Cerebellar nuclear complex (tissue), 1 donor: ENCODE measurements at regions not wholly inside any gene's neighbourhood (a gene's known extent, or its start where the extent isn't known, plus 50 kb on each side); places are given as distances from the start of the nearest gene placed in this dataset.

ENCODE experiments used
- DNase-seq, 2 experiments: peaks; one replicate each; lab custom pipeline; 2025; lab: John Stamatoyannopoulos, UW

GRCh38 chr21:27258742-27259448, 292.0 kb upstream of the ADAMTS5 start:
- no peak for DNase-seq

DNA sequence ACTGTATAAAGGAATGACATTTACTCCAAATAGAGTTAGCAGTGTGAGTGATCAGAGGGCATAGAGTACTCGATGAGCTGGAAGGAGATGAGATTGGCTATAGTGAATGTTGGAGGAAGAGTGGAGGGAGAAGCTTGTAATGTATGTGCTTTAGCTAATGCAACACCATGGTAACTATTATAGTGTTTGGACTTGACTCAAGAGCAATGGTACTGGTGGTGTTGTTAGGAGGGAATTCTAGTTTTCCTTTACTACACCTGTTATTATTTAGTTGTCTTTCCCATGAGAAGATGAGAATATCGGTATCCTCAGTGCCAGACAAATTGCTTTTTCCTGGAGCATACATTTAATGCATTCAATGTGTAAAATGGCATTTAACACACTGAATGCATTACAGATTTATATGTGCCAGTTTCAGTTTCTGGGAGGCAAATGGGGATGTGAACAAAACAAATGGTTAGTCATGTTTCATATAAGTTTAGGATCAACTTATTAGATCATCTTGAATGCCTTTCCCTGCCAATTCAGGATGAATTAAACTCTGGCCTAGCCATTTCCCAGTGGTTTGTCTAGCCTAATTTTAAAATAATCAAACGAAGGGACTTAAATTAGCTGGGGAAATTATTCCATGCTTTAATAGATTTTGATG, 291.1 kb upstream of the ADAMTS5 start:
- DNase-seq = no peak

DNA sequence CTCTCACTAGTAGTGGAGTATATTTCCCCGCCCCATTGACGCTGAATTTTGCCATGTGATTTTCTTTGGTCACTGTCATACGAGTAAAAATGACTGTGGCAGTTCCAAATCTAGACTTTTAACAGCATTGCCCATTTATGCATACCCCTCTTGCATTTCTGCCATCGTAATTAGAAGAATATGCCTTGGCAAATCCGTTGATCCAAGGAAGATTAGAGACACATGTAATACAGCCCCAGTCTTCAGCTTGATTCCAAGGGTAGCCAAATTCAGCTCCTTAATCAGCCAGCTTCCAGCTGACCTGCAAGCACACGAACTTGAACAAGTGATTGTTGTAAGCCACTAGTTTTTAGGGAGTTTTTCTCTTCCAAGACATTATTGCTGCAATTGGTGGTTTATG, 290.3 kb upstream of the ADAMTS5 start:
- DNase-seq = no peak

GRCh38 chr21:27251752-27252151, 284.9 kb upstream of the ADAMTS5 start:
- no peak for DNase-seq

DNA sequence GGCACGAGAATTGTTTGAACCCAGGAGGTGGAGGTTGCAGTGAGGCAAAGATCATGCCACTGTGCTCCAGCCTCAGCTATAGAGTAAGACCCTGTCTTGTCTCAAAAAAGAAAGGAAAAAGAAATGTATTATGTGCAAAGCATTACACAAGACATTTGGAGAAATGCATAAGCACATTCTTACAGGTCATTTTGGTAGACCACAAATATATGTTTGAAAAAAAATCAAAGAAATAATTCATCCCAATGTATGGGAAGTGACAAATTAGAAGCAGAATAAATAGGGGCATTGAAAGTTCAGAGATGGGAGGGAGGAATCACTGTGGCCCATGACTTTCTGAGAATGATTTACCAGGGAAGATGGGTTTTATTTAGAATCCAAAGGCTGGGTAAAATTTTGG, 283.5 kb upstream of the ADAMTS5 start:
- DNase-seq = no peak

GRCh38 chr21:27248814-27249213, 281.9 kb upstream of the ADAMTS5 start:
- DNase-seq = no peak

DNA sequence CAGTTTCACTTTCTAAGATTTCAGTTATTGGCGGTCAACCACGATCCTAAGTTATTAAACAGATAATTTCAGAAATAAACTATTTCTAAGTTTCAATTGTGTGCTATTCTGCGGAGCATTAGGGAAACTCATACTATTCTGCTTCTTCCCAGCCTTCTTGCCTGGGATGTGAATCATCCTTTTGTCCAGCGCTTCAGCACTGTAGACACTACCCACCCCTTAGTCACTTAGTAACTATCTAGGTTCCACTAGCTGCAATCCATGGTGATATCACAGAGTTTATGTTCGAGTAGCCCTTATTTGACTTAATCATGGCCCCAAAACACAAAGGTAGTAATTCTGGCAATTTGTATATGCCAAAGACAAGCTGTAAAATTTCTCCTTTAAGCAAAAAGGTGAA, 279.9 kb upstream of the ADAMTS5 start:
- DNase-seq = no peak

GRCh38 chr21:27244776-27245175, 277.9 kb upstream of the ADAMTS5 start:
- DNase-seq = no peak

GRCh38 chr21:27244352-27244751, 277.5 kb upstream of the ADAMTS5 start:
- no peak for DNase-seq

- no peak for DNase-seq
Measured at GRCh38 chr21:27240839-27241238, 274.0 kb upstream of the ADAMTS5 start.

DNA sequence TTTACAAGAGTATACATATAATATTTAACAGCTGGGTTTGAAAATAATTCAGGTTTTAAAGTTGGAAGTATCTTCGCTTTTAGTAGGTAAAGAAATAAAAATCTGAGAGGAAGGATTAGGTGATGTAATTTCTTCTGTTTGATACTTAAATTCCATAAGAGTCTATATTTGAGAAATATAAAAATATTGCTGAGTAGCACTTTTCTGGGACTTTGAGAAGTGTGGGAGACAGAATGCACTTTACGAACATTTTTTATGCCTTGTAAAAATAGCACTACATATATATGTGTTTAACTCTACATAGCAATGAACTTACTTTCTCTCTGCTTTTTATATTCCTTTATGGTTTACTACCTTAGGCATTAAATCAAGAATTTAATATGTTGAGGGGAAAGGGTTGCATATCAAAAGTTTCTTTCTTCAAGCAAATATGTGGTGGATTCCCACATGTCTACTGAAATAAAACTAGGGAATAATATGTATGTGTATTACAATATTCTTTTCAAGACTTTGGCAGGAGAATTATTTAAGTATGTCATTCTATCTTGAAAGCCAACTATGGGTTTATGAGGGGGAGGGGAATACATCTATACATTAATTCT, 266.7 kb upstream of the ADAMTS5 start:
- no peak for DNase-seq

DNA sequence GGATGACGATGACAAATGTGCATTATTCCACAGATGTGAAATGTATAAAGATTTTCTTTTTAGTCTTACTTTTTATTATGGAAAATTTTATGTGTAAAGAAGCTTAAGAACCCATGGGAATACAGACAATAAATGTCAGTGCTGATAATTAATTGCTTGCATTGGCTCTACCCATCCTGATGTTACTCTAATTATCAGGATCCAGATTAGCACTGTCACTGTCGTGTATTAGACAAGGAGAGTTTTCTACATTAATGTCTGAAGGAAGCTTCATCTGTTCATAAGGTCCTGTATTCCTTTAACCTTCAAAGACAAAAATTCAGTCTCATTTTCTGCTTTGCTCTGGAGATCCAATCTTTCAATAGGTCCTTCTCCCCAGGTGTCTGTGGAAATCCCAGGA, 259.1 kb upstream of the ADAMTS5 start:
- no peak for DNase-seq

GRCh38 chr21:27225151-27225550, 258.3 kb upstream of the ADAMTS5 start:
- DNase-seq = no peak

DNA sequence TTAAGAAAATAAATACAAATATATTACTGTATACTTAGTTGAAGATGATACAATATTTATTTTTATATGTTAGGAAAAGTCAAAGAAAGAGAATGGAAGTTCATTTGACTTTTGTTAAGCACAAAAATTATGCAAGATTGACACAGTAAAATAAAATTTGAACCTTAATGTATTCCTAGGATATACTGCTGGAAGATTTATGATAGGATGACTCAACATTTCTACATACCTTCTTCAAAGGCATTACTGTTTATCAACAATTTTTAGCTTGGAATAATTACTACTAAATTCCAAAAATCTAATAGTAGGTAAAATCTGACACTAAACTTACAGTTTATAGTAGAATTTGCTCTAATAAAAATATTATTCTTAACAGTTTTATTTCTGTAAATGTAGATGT, 257.3 kb upstream of the ADAMTS5 start:
- DNase-seq = no peak

- no peak for DNase-seq
Measured at GRCh38 chr21:27221077-27221476, 254.2 kb upstream of the ADAMTS5 start.

GRCh38 chr21:27220416-27220815, 253.5 kb upstream of the ADAMTS5 start:
- no peak for DNase-seq

DNA sequence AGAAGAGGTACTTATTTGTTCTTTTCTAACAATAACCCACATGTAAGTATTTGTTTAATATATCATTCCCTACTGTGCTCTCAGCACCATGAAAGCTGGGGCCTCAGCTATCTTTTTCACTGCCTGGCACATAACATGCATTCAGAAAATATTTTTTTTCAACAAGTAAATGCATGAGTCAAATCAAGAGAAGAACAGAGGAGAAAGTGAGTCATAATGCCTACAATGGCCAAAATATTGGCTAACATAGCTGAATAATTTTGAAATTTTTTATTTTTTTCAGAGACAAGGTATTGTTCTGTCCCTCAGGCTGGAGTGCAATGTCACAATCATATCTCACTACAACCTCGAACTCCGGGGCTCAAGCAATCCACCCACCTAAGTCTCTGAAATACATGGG, 252.2 kb upstream of the ADAMTS5 start:
- no peak for DNase-seq

DNA sequence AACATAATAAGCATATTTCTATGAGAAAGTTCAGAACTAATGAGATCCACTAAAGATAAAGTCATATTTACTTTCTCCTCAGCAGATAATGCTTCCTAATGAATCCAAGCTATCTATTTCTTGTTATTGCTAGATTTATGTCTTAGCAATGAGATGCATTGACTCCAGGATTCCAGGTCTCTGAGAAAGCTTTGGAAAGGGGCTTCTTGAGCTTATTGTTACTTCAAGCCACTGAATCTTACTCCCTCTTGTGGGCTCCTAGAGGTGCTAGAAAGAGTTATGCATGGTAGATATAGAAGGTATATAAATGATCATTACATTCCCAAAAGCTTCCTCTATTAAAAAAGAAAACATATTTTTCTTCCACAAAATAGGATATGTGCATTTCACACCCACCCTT, 246.4 kb upstream of the ADAMTS5 start:
- DNase-seq = no peak

- no peak for DNase-seq
Measured at GRCh38 chr21:27212441-27212840, 245.6 kb upstream of the ADAMTS5 start.

DNA sequence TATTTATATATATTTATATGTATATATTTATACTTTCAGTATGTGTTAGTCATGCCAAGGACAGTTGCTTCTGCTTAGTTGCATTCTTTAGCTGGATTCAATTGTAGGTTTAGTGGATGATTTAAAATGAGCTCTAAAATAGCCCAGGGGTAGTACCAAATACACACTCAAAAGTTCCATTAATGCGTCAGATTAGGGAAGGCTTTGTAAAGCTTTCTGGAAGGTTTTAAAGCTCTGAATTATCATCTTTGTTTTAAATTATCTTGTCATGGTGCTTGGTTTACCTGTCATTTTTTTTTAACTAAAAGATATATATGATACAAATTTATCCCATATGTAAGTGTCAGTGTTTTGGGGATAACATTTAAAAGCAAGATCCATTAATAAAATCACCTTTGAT, 242.7 kb upstream of the ADAMTS5 start:
- DNase-seq = no peak

GRCh38 chr21:27206368-27206982, 239.6 kb upstream of the ADAMTS5 start:
- DNase-seq = no peak

GRCh38 chr21:27202301-27202700, 235.4 kb upstream of the ADAMTS5 start:
- DNase-seq = no peak

- DNase-seq = no peak
Measured at GRCh38 chr21:27201197-27201596, 234.3 kb upstream of the ADAMTS5 start.
